HEK293 (cell line): ENCODE measurements at regions not wholly inside any gene's neighbourhood (a gene's known extent, or its start where the extent isn't known, plus 50 kb on each side); places are given as distances from the start of the nearest gene placed in this dataset.

Experiments used
- CTCF ChIA-PET: fragments of 350-600 bp; formaldehyde crosslinking; extraction: SDS; loops from one replicate; lab custom pipeline; 2021; ENCODE audit warnings: antibody characterized with exemption; lab: Yijun Ruan, JAX
- POLR2A ChIA-PET: fragments of 300-600 bp; formaldehyde crosslinking; extraction: SDS; loops from one replicate; lab custom pipeline; 2020; ENCODE audit warnings: antibody characterized with exemption, inconsistent platforms; lab: Yijun Ruan, JAX
- H3K27ac ChIP-seq: fragments of 200-500 bp; sonication (Bioruptor generic); 2 replicates; pipeline ENCODE4 v1.5.1; 2014; ENCODE audit warnings: low read depth, low read length, control low read depth, inconsistent platforms; ENCODE audit errors: extremely low read depth
- H3K36me3 ChIP-seq, 2 experiments: fragments of 200-500 bp in 1 of 2; sonication (Bioruptor generic) in 1 of 2; 1 replicate in 1 of 2; 2 replicates in 1 of 2; pipeline ENCODE4 v1.5.1; 2014 to 2017; ENCODE audit warnings: inconsistent platforms in 2 of 2, low read length in 2 of 2; ENCODE audit not compliant: control insufficient read depth in 2 of 2, insufficient read depth in 1 of 2
- H3K4me1 ChIP-seq: fragments of 200-500 bp; sonication (Bioruptor generic); 2 replicates; pipeline ENCODE4 v1.5.1; 2014; ENCODE audit warnings: mild to moderate bottlenecking, low read length, inconsistent platforms; ENCODE audit not compliant: control insufficient read depth, insufficient read depth
- H3K4me3 ChIP-seq: 2 replicates; pipeline ENCODE4 v1.5.1; 2011; ENCODE audit warnings: low read depth, mild to moderate bottlenecking, control low read depth, low read length, moderate library complexity
- H3K9me3 ChIP-seq: fragments of 200-500 bp; sonication (Bioruptor generic); 2 replicates; pipeline ENCODE4 v1.5.1; 2014; ENCODE audit warnings: low read depth, low read length, inconsistent platforms; ENCODE audit not compliant: control insufficient read depth, insufficient read depth
- AEBP2 ChIP-seq: fragments of 450-650 bp; formaldehyde crosslinking; IDR thresholded peaks from 2 replicates; pipeline ENCODE4 v1.5.1; 2016; ENCODE audit warnings: missing biosample characterization, missing genetic modification characterization, borderline replicate concordance
- FEZF1 ChIP-seq: fragments of 450-650 bp; formaldehyde crosslinking; IDR thresholded peaks from 2 replicates; pipeline ENCODE4 v1.5.1; 2016; ENCODE audit warnings: missing biosample characterization, missing genetic modification characterization
- KLF10 ChIP-seq: fragments of 450-650 bp; IDR thresholded peaks from 2 replicates; pipeline ENCODE4 v1.5.1; 2018; ENCODE audit warnings: missing biosample characterization, mild to moderate bottlenecking, missing genetic modification characterization
- KLF16 ChIP-seq: fragments of 450-650 bp; formaldehyde crosslinking; IDR thresholded peaks from 2 replicates; pipeline ENCODE4 v1.5.1; 2017; ENCODE audit warnings: missing biosample characterization, missing genetic modification characterization
- KLF7 ChIP-seq: fragments of 450-650 bp; formaldehyde crosslinking; IDR thresholded peaks from 2 replicates; pipeline ENCODE4 v1.5.1; 2016; ENCODE audit warnings: missing biosample characterization, missing genetic modification characterization, borderline replicate concordance
- ZBTB26 ChIP-seq: fragments of 450-650 bp; formaldehyde crosslinking; optimal IDR thresholded peaks from 2 replicates; pipeline ENCODE3; 2016; ENCODE audit warnings: missing biosample characterization, mild to moderate bottlenecking, missing genetic modification characterization
- ZFP69B ChIP-seq: fragments of 450-650 bp; formaldehyde crosslinking; IDR thresholded peaks from 2 replicates; pipeline ENCODE4 v1.5.1; 2016; ENCODE audit warnings: missing biosample characterization, missing genetic modification characterization
- ZNF114 ChIP-seq: fragments of 450-650 bp; formaldehyde crosslinking; IDR thresholded peaks from 2 replicates; pipeline ENCODE4 v1.5.0; 2017; ENCODE audit warnings: missing biosample characterization, missing genetic modification characterization
- ZNF132 ChIP-seq: fragments of 450-650 bp; formaldehyde crosslinking; IDR thresholded peaks from 2 replicates; pipeline ENCODE4 v1.5.1; 2017; ENCODE audit warnings: missing biosample characterization, missing genetic modification characterization, borderline replicate concordance
- ZNF16 ChIP-seq: fragments of 450-650 bp; formaldehyde crosslinking; IDR thresholded peaks from 2 replicates; pipeline ENCODE4 v1.5.1; 2016; ENCODE audit warnings: low read depth, missing biosample characterization, missing genetic modification characterization
- ZNF302 ChIP-seq: fragments of 450-650 bp; formaldehyde crosslinking; IDR thresholded peaks from 2 replicates; pipeline ENCODE4 v1.5.1; 2016; ENCODE audit warnings: missing biosample characterization, missing genetic modification characterization, low read depth
- ZNF324 ChIP-seq: fragments of 450-650 bp; formaldehyde crosslinking; IDR thresholded peaks from 2 replicates; pipeline ENCODE4 v1.5.1; 2016; ENCODE audit warnings: missing biosample characterization, missing genetic modification characterization
- ZNF350 ChIP-seq: fragments of 450-650 bp; formaldehyde crosslinking; IDR thresholded peaks from 2 replicates; pipeline ENCODE4 v1.5.0; 2017; ENCODE audit warnings: missing biosample characterization, mild to moderate bottlenecking, missing genetic modification characterization
- ZNF449 ChIP-seq: fragments of 450-650 bp; formaldehyde crosslinking; IDR thresholded peaks from 2 replicates; pipeline ENCODE4 v1.5.1; 2017; ENCODE audit warnings: missing biosample characterization, mild to moderate bottlenecking, missing genetic modification characterization, moderate library complexity
- ZNF518A ChIP-seq: fragments of 450-650 bp; formaldehyde crosslinking; conservative IDR thresholded peaks from 2 replicates; pipeline ENCODE4 v1.5.1; 2016; ENCODE audit warnings: low read depth, missing biosample characterization, missing genetic modification characterization
- ZNF548 ChIP-seq: fragments of 450-650 bp; formaldehyde crosslinking; IDR thresholded peaks from 2 replicates; pipeline ENCODE4 v1.5.1; 2016; ENCODE audit warnings: missing biosample characterization, missing genetic modification characterization
- ZNF580 ChIP-seq: fragments of 450-650 bp; formaldehyde crosslinking; IDR thresholded peaks from 2 replicates; pipeline ENCODE4 v1.5.1; 2016; ENCODE audit warnings: missing biosample characterization, missing genetic modification characterization
- ZNF629 ChIP-seq: fragments of 450-650 bp; formaldehyde crosslinking; IDR thresholded peaks from 2 replicates; pipeline ENCODE4 v1.5.1; 2017; ENCODE audit warnings: missing biosample characterization, missing genetic modification characterization
- ZNF645 ChIP-seq: fragments of 450-650 bp; formaldehyde crosslinking; IDR thresholded peaks from 2 replicates; pipeline ENCODE4; 2016; ENCODE audit warnings: missing biosample characterization, missing genetic modification characterization
- ZNF660 ChIP-seq: fragments of 450-650 bp; IDR thresholded peaks from 2 replicates; pipeline ENCODE4 v1.5.1; 2018; ENCODE audit warnings: missing biosample characterization, mild to moderate bottlenecking, missing genetic modification characterization
- ZNF843 ChIP-seq: fragments of 450-650 bp; formaldehyde crosslinking; IDR thresholded peaks from 2 replicates; pipeline ENCODE4 v1.5.1; 2016; ENCODE audit warnings: missing biosample characterization, missing genetic modification characterization

- TF ChIP-seq ZNF302 (no peak), ZNF449 (no peak), ZNF548 (tag by site-specific recombination) (no peak), ZNF645 (tag by site-specific recombination) (no peak), AEBP2 (tag by site-specific recombination) (no peak)
- H3K4me1 ChIP-seq = no peaks in the 10 kb centered on the region
- no peak overlapping the region for H3K4me3 ChIP-seq
- POLR2A ChIA-PET = no interaction called here
- CTCF ChIA-PET = no interaction called here
- H3K36me3 ChIP-seq = no peaks in the 10 kb centered on the region
- H3K9me3 ChIP-seq = no peaks in the 10 kb centered on the region
- no peak overlapping the region for H3K27ac ChIP-seq
Observed at GRCh38 chr18:72444798-72445155, 99.4 kb downstream of the CBLN2 start.

GRCh38 chr18:72444111-72444797, 99.9 kb downstream of the CBLN2 start:
- no peaks in the 10 kb centered on the region for H3K4me1 ChIP-seq
- H3K4me3 ChIP-seq = no peak overlapping the region
- no peaks in the 10 kb centered on the region for H3K9me3 ChIP-seq
- no peak overlapping the region for H3K27ac ChIP-seq
- no peaks in the 10 kb centered on the region for H3K36me3 ChIP-seq
- no peak for TF ChIP-seq ZNF518A
- TF ChIP-seq ZNF660 (tag by site-specific recombination) = no peak
- TF ChIP-seq ZNF132 = no peak
- no peak for TF ChIP-seq ZNF324 (tag by site-specific recombination)
- TF ChIP-seq ZNF114 (tag by site-specific recombination) = no peak
- TF ChIP-seq ZBTB26 (tag by site-specific recombination) = no peak
- TF ChIP-seq FEZF1 (tag by site-specific recombination) = no peak
- no peak for TF ChIP-seq ZNF629
- no peak for TF ChIP-seq ZNF16 (tag by site-specific recombination)
- TF ChIP-seq KLF16 (tag by site-specific recombination) = no peak
- TF ChIP-seq ZFP69B (tag by site-specific recombination) = no peak
- no peak for TF ChIP-seq KLF10
- TF ChIP-seq ZNF580 (tag by site-specific recombination) = no peak
- no peak for TF ChIP-seq ZNF843 (tag by site-specific recombination)
- TF ChIP-seq KLF7 (tag by site-specific recombination) = no peak
- TF ChIP-seq ZNF350 = no peak
- CTCF ChIA-PET = no interaction called here
- POLR2A ChIA-PET = no interaction called here
